T-helper 2 cell treated with Interferon-gamma antibody and Interleukin-4, amounts not matched to agents 5 μg/mL and 100 μg/mL, for 36 hours (primary cell): ENCODE measurements at regions not wholly inside any gene's neighbourhood (a gene's known extent, or its start where the extent isn't known, plus 50 kb on each side); places are given as distances from the start of the nearest gene placed in this dataset.

Experiments
- DNase-seq: peaks from one replicate; pipeline ENCODE4 v3.0.0; 2021; ENCODE audit warnings: low spot score
- H3K27ac Mint-ChIP-seq: one replicate; pipeline ENCODE4 v1.8.0; 2021; ENCODE audit warnings: mild to moderate bottlenecking, mixed read lengths
- H3K27me3 Mint-ChIP-seq: one replicate; pipeline ENCODE4 v1.8.0; 2021; ENCODE audit warnings: low read depth, mixed read lengths
- H3K36me3 Mint-ChIP-seq: one replicate; pipeline ENCODE4 v1.8.0; 2021; ENCODE audit warnings: low read depth, mixed read lengths
- H3K4me1 Mint-ChIP-seq: one replicate; pipeline ENCODE4 v1.8.0; 2021; ENCODE audit warnings: low read depth, mixed read lengths
- H3K4me3 Mint-ChIP-seq: one replicate; pipeline ENCODE4 v1.8.0; 2022; ENCODE audit warnings: mild to moderate bottlenecking, moderate library complexity, mixed read lengths
- H3K9me3 Mint-ChIP-seq: one replicate; pipeline ENCODE4 v1.8.0; 2021; ENCODE audit warnings: mixed read lengths

DNA sequence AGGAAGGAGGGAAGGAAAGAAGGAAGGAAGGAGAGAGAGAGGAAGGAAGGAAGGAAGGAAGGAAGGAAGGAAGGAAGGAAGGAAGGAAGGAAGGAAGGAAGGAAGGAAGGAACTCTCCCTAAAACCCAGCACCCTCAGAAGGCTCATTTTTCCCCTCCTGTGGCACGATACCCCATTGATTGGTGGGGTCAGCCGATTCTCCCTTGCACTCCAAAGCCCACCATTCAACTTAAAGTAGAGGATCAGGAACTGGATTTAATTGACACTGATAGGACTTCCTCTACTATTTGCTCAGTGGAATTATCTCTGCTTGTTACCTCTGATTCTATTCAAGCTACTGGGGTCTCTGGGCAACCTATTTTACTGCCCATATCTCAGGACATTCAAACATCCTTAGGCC lies 199.2 kb upstream of the MAOA start:
- Mint-ChIP-seq H3K4me3 (no peak overlapping the region), H3K27me3 (no peaks in the 10 kb centered on the region), H3K4me1 (no peaks in the 10 kb centered on the region), H3K27ac (no peak overlapping the region), H3K36me3 (no peaks in the 10 kb centered on the region), H3K9me3 (peaks cover 4% of the 10 kb centered on the region)
- no peak for DNase-seq

DNA sequence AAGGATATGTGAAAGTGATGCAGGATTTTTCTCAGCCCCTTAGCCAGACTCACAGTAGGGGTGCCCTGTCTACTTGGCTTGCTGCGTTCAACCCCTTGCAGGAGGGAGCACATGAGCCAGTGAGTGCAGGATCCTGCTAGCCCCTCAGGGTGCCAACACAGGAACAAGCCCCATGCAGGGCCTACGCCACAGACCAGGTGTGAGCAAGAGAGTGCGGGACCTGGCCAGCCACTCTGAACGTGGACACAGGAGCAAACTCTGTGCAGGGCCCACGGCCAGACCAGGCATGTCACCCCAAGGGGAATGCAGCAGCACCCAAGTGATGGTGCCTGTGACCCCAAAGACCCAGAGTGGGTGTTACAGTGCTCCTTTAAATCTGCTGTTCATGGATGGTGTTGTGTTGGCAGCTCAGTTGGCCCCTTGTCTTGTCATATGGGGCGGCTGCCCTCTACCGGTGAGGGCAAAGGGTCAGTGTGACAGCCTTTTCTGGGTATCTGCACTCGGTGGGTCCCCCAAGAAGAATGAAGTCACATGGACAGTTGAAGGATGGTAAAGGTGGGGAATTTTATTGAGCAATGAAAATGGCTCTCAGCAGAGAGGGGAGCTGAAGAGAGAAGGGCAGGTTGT lies 188.4 kb upstream of the MAOA start:
- Mint-ChIP-seq H3K4me3 (no peak overlapping the region), H3K27me3 (no peaks in the 10 kb centered on the region), H3K36me3 (no peaks in the 10 kb centered on the region), H3K9me3 (no peaks in the 10 kb centered on the region), H3K4me1 (no peaks in the 10 kb centered on the region), H3K27ac (no peak overlapping the region)
- DNase-seq = no peak

DNA sequence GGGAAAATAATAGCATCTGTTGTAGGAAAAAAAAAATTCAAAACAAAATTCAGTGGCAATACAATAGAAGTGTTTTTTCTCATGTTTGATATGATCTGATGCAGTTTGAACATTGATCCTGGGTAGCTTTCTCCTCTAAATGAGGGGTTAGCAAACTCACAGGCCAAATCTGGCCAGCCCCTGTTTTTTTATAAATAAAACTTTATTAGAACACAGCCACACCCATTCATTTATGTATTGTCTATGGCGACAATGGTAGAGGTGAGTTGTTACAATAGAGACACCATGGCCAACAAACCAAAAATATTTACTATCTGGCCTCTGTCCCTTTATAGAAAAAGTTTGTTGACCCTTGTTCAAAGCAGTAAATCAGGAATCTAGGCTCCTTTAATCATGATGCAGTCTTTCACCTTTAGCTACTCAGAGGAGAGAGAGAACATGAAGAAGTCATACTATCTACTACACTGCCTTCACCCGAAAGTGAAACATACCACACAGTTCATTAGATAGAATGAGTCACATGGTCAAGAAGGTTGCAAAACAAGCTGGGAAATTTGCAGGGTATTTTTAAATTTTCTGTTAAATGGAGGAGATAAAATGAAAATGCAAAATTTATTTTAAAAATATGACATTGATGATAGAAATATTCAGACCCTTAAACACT lies 186.6 kb upstream of the MAOA start:
- no peak overlapping the region for H3K27ac Mint-ChIP-seq
- no peaks in the 10 kb centered on the region for H3K27me3 Mint-ChIP-seq
- H3K4me1 Mint-ChIP-seq = no peaks in the 10 kb centered on the region
- H3K36me3 Mint-ChIP-seq = no peaks in the 10 kb centered on the region
- no peaks in the 10 kb centered on the region for H3K9me3 Mint-ChIP-seq
- H3K4me3 Mint-ChIP-seq = no peak overlapping the region
- no peak for DNase-seq

DNA sequence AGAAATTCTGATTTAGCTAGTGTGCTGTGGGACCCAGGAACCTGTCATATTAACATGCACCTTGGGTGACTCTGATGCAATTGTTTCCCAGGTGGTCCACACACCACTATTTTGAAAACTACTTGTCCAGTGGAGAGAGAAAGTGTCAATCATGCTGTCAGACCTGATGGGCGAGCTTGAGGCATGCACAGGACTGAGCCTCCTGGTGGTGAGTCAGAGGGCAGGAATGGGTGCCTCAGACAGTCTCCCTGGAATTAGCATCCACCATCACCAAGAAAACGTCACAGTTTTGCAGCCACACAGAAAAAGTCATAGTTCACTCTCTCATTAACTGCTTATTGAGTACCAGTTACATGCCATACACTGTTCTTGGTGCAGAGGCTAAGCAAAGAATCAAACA lies 181.8 kb upstream of the MAOA start:
- Mint-ChIP-seq H3K27me3 (no peaks in the 10 kb centered on the region), H3K4me1 (no peaks in the 10 kb centered on the region), H3K36me3 (no peaks in the 10 kb centered on the region), H3K9me3 (no peaks in the 10 kb centered on the region), H3K27ac (no peak overlapping the region), H3K4me3 (no peak overlapping the region)
- no peak for DNase-seq

DNA sequence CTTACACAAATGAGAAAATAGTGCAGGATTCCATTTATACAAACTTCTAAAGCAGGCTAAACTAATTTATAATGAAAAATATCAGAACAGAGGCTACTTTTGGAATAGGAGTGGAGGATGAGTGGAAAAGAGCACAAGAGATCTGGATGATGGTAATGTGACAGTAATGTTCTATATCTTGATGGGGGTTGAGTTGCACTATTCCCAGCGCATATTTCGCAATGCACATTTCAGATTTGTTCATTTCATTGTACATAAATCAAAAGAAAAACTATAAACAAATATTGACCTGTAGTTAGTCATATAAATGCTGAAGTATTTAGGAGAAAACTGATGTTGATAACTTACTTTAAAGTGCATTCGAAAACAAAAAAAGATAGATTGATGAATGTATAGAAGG lies 177.0 kb upstream of the MAOA start:
- Mint-ChIP-seq H3K4me1 (no peaks in the 10 kb centered on the region), H3K27ac (no peak overlapping the region)

DNA sequence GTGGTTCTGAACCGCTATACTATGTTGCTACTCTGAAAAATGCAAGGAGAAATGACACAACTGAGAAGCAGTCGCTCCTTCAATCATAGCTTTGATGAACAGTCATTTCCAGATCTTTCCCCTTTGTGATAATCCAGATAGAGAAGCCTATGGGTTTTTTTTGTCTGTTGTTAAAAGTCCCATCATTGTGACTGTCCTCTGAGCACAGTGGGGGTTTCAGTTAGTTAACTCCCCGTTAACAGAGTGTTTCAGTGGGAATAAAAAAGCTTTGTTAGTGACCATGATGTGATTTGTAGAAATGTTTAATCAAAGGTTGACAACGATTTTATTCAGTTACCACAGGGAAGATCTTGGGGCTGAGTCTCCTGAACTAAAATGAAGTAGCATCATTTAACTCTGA lies 176.2 kb upstream of the MAOA start:
- no peak overlapping the region for H3K27ac Mint-ChIP-seq
- H3K9me3 Mint-ChIP-seq = no peaks in the 10 kb centered on the region
- H3K36me3 Mint-ChIP-seq = no peaks in the 10 kb centered on the region
- no peaks in the 10 kb centered on the region for H3K4me1 Mint-ChIP-seq
- no peaks in the 10 kb centered on the region for H3K27me3 Mint-ChIP-seq
- DNase-seq = no peak
- no peak overlapping the region for H3K4me3 Mint-ChIP-seq

More for the DNA sequence above, 177.0 kb upstream of the MAOA start:
- Mint-ChIP-seq H3K9me3 (no peaks in the 10 kb centered on the region), H3K36me3 (no peaks in the 10 kb centered on the region), H3K27me3 (no peaks in the 10 kb centered on the region), H3K4me3 (no peak overlapping the region)
- DNase-seq = no peak

DNA sequence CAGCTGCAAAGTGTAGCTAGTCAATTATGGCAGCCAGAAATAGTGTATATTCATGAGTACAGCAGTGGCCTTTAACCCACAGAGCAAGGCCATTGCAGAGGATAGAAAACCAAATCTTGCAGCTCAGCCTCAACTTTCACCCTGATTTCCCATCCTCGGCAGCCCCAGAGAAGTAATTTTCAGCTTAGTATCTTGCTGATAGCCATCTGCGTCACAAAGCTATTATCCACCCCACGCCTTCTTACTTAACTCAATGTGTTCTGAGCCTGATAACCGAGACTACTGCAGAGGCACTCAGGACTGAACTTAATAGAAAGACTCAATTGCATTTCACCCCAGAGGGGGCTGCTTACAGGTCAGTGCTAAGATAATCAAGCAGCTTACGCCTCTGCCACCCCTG lies 174.5 kb upstream of the MAOA start:
- no peaks in the 10 kb centered on the region for H3K4me1 Mint-ChIP-seq

DNA sequence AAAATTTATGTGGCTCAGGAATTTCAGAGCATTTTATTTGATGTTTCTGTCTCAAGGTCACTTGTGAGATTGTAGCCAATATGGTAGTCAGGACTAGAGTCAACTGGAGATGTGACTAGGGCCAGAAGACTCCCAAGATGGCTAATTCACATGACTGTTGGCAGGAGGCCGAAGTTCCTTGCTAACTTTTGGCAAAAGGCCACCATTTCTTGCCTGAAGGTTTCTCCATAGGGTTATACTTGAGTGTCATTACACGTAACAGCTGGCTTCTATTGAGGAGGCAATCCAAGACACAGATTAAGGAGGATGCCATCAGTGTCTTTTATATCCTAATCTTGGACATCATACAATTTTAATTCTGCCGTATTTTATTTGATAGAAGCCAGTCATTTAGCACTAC lies 162.3 kb upstream of the MAOA start:
- Mint-ChIP-seq H3K9me3 (no peaks in the 10 kb centered on the region), H3K4me3 (no peak overlapping the region), H3K27ac (no peak overlapping the region), H3K4me1 (no peaks in the 10 kb centered on the region), H3K36me3 (no peaks in the 10 kb centered on the region), H3K27me3 (no peaks in the 10 kb centered on the region)
- DNase-seq = no peak

More for the DNA sequence above, 174.5 kb upstream of the MAOA start:
- no peaks in the 10 kb centered on the region for H3K9me3 Mint-ChIP-seq
- no peak for DNase-seq
- H3K36me3 Mint-ChIP-seq = no peaks in the 10 kb centered on the region
- H3K4me3 Mint-ChIP-seq = no peak overlapping the region
- H3K27me3 Mint-ChIP-seq = no peaks in the 10 kb centered on the region
- no peak overlapping the region for H3K27ac Mint-ChIP-seq

DNA sequence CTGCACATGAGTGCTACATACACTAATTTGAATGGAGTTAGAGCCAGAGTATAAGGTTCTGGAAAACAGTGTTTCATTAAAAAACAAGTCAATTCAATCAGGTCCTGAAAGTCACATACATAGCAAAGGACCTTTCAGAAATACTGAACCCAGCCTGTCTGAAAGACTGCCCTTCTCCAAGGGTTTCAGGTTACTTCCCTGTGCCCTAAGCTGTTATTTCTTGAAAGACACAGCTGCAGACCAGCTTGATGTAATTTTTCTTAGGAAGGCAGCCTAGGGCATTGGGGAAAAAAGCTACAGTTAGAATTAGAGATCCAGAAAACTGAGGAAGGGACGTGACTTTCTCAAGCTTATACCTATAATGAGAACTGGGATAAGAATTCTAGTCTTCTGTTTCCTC lies 155.9 kb upstream of the MAOA start:
- Mint-ChIP-seq H3K27me3 (no peaks in the 10 kb centered on the region), H3K4me1 (no peaks in the 10 kb centered on the region), H3K4me3 (no peak overlapping the region), H3K27ac (no peak overlapping the region), H3K9me3 (no peaks in the 10 kb centered on the region), H3K36me3 (no peaks in the 10 kb centered on the region)
- DNase-seq = no peak

DNA sequence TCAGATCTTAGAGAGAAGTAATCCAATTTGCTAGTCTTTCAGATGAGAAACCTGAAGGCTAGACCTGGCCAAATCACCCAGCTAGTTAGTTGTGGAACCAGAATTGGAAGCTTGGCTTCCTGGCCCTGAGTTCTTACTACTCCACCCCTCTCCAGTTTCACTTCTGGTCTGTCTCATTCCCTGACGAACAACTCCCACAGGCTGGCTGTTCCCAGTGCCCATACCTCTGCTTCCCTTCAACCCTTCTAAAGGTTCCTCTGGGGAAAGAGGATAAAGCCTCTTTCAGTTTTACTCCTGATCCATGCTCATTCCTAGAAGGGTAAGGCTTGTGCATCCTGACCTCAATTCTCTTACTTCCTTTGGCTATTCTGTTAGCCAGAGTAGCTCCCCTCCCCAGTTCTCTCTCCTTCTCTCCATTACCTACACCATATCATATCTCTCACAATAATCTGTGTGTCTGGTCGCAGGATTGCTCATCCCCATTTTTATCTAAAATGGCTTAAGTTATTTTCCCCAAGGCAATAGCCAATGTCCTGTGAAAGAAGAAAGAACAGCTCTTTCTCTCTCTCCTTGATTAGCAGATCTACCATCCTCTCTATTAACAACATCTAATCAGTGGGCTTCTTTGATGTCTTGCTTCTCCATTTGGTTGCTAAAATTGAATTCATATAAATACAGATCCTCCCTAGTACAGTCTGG lies 155.0 kb upstream of the MAOA start:
- no peak overlapping the region for H3K27ac Mint-ChIP-seq
- no peak overlapping the region for H3K4me3 Mint-ChIP-seq
- no peaks in the 10 kb centered on the region for H3K9me3 Mint-ChIP-seq
- DNase-seq = no peak
- no peaks in the 10 kb centered on the region for H3K36me3 Mint-ChIP-seq
- H3K4me1 Mint-ChIP-seq = no peaks in the 10 kb centered on the region
- H3K27me3 Mint-ChIP-seq = no peaks in the 10 kb centered on the region

DNA sequence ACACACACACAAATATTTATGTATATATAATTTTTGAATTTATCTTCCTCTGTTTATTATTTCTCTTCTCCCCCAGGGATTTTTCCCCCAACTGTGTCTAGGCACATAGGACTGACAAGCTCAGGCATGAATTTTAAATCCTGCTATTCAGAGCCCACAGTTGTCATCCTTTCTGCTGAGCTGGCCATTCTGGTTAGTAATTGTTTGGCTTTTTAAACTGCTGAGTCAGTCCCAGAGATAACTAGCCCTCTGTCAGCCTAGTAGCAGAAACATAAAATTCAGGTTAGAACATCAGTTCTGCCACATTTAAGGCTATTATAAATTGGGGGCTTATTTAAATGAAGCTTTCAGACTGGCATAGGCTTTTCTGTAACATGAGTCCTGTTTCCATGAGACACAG lies 151.7 kb upstream of the MAOA start:
- no peak overlapping the region for H3K27ac Mint-ChIP-seq
- H3K4me1 Mint-ChIP-seq = no peaks in the 10 kb centered on the region
- H3K4me3 Mint-ChIP-seq = no peak overlapping the region
- no peaks in the 10 kb centered on the region for H3K27me3 Mint-ChIP-seq
- no peaks in the 10 kb centered on the region for H3K36me3 Mint-ChIP-seq
- DNase-seq = no peak
- H3K9me3 Mint-ChIP-seq = no peaks in the 10 kb centered on the region

DNA sequence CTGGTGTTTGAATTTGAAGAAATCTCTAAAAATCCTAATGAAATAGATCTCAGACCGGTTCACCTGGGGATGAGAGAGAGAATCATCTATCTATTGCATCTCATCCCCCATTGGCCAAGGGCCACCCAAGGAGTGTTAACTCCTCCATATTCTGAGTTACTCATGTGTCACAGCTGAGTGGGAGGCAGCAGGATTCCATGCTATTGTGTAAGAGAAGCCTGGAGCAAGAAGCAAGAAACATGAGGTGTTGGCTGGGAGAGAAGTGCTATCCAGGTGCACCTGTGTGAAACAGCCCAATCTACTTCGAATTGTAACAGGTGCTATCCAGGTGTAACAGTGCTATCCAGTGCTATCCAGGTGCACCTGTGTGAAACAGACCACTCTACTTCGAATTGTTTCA lies 150.3 kb upstream of the MAOA start:
- Mint-ChIP-seq H3K4me1 (no peaks in the 10 kb centered on the region), H3K27me3 (no peaks in the 10 kb centered on the region), H3K36me3 (no peaks in the 10 kb centered on the region), H3K4me3 (no peak overlapping the region), H3K27ac (no peak overlapping the region), H3K9me3 (no peaks in the 10 kb centered on the region)
- DNase-seq = no peak

DNA sequence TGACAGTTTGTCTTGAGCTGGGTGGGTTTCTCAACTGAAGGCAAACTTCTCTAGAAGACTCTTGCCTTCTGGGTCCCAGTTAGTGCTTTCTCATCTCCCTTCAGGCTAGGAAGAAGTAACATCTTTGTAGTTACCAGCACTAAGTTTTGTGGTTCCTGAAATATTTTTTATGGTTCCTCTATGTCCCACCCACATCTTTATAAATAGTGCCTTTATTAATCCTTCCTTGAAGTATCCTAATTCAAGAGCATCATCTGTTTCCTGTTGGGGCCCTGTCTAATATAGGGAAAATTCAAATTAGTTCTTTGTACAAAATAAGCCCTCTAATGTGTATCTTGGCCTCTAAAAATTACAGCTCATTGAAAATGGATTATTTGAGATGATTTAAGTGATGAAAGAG lies 147.4 kb upstream of the MAOA start:
- H3K4me3 Mint-ChIP-seq = no peak overlapping the region
- no peaks in the 10 kb centered on the region for H3K9me3 Mint-ChIP-seq
- H3K27ac Mint-ChIP-seq = no peak overlapping the region
- no peak for DNase-seq
- H3K36me3 Mint-ChIP-seq = no peaks in the 10 kb centered on the region
- H3K27me3 Mint-ChIP-seq = no peaks in the 10 kb centered on the region
- no peaks in the 10 kb centered on the region for H3K4me1 Mint-ChIP-seq

DNA sequence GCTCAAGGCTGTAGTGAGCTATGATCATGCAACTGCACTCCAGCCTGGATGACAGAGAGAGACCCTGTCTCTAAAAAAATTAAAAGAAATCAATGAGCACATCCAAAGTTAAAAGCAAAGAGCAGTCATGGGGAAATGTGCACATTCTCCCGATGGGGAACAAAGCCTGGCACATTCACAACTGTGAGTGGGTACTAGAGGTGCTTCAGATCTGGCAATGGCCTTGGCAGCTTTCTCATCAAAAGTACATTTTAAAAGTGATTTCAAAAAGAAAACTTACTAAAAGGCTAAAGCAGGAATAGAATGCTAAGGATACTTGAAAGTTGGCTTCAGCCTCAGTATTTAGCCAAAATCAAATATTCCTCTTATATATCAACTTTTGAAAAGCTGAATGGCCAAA lies 145.9 kb upstream of the MAOA start:
- no peaks in the 10 kb centered on the region for H3K27me3 Mint-ChIP-seq
- DNase-seq = no peak
- H3K9me3 Mint-ChIP-seq = no peaks in the 10 kb centered on the region
- no peak overlapping the region for H3K4me3 Mint-ChIP-seq
- H3K4me1 Mint-ChIP-seq = no peaks in the 10 kb centered on the region
- no peaks in the 10 kb centered on the region for H3K36me3 Mint-ChIP-seq
- H3K27ac Mint-ChIP-seq = no peak overlapping the region
